ES-I3 (cell line): ENCODE measurements at regions not wholly inside any gene's neighbourhood (a gene's known extent, or its start where the extent isn't known, plus 50 kb on each side); places are given as distances from the start of the nearest gene placed in this dataset.

Source experiments
- H3K36me3 ChIP-seq: 2 replicates; pipeline ENCODE4 v1.6.1; 2013; ENCODE audit warnings: mild to moderate bottlenecking, low read length, control low read depth, moderate library complexity; ENCODE audit not compliant: insufficient read depth
- H3K4me1 ChIP-seq: 2 replicates; pipeline ENCODE4 v1.6.1; 2013; ENCODE audit warnings: mild to moderate bottlenecking, control low read depth, low read length; ENCODE audit not compliant: insufficient read depth
- H3K9ac ChIP-seq: 2 replicates; pipeline ENCODE4 v1.6.1; 2013; ENCODE audit warnings: low read depth, mild to moderate bottlenecking, low read length, moderate library complexity
- H3K9me3 ChIP-seq: 2 replicates; pipeline ENCODE4 v1.6.1; 2013; ENCODE audit warnings: mild to moderate bottlenecking, low read length, moderate library complexity; ENCODE audit not compliant: control insufficient read depth, insufficient read depth

GRCh38 chr3:95048564-95048963, 985.7 kb downstream of the NSUN3 start:
- H3K9me3 ChIP-seq: no peaks in the 10 kb centered on the region
- H3K9ac ChIP-seq: no peak overlapping the region
- no peaks in the 10 kb centered on the region for H3K36me3 ChIP-seq
- no peaks in the 10 kb centered on the region for H3K4me1 ChIP-seq

- Histone ChIP-seq H3K9me3 (no peaks in the 10 kb centered on the region), H3K36me3 (no peaks in the 10 kb centered on the region), H3K4me1 (no peaks in the 10 kb centered on the region), H3K9ac (no peak overlapping the region)
Measured at GRCh38 chr3:95049841-95050240, 987.0 kb downstream of the NSUN3 start.

DNA sequence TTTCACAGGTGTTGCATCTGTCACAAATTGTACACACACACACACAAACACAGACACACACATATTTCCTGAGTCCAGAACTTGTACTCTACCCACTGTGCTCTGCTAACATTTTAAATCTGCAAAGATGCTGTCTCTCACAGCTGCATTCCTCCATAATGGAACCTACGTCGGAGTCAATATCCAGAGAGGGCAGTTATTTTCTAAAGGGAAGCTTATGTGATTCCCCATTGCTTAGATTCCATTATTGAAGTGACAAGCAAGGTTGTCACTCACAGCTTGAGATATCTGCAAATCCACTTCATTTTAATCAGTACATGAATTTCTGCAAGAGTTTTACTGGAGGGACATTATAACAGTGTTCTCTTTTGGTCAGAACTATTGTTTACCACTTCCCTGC, 992.4 kb downstream of the NSUN3 start:
- no peaks in the 10 kb centered on the region for H3K9me3 ChIP-seq
- no peaks in the 10 kb centered on the region for H3K4me1 ChIP-seq
- H3K36me3 ChIP-seq: no peaks in the 10 kb centered on the region
- H3K9ac ChIP-seq: no peak overlapping the region

DNA sequence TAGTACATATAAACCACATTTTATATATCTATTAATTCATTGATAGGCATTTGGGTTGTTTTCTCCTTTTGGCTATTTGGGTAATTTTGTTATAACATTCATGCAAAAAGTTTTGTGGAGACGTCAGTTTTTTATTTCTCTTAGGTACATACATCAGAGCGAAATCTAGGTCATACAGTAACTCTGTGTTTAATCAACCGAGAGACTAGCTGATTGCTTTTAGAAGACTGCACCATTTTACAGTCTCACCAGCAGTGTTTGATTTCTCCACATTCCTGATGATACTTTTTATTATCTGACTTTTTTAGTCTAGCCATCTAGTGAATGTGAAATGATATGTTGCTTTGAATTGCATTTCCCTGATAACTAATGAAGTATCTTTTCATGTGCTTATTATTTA, 1019.3 kb downstream of the NSUN3 start:
- no peak overlapping the region for H3K9ac ChIP-seq
- no peaks in the 10 kb centered on the region for H3K9me3 ChIP-seq
- H3K4me1 ChIP-seq: no peaks in the 10 kb centered on the region
- no peaks in the 10 kb centered on the region for H3K36me3 ChIP-seq

DNA sequence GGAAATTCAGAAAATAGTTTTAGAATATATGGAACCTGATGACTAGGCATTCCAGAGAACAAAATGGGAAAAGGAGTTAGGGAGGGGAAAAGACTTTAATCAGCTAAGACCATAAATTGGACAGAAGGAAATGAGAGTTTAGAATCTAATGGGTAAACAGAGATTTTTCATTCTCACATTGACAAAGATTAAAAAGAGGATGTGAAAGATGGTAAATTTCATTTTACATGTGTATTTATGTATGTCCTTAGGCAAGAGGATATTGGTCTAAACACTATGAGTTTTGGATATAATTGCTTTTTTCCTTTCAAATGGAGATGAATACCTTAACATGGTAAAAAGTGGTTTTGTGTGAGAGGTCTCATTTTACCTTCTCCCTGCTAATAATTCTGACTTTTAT, 1021.9 kb downstream of the NSUN3 start:
- H3K4me1 ChIP-seq: no peaks in the 10 kb centered on the region
- no peak overlapping the region for H3K9ac ChIP-seq
- no peaks in the 10 kb centered on the region for H3K9me3 ChIP-seq
- H3K36me3 ChIP-seq: no peaks in the 10 kb centered on the region

DNA sequence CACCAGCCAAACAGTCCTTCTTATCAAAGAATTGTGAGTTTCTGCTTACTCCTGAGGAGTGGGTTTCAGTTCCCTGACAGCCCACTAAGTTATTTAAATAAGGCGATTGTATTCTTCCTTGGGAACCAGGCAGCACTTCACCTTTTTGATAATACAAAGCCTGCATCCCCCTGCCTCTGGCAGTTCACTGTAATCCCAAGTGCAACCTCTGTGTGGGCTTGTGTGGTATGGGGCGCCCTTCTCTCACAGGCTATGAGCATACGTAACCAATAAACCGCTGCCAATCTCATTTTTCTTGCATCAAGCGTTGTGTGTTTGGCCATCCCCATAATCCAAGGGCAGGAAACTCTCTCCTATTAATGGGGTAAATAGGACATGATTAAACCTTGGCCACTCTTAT, 1025.6 kb downstream of the NSUN3 start:
- Histone ChIP-seq H3K9me3 (no peaks in the 10 kb centered on the region), H3K9ac (no peak overlapping the region), H3K36me3 (no peaks in the 10 kb centered on the region), H3K4me1 (no peaks in the 10 kb centered on the region)

DNA sequence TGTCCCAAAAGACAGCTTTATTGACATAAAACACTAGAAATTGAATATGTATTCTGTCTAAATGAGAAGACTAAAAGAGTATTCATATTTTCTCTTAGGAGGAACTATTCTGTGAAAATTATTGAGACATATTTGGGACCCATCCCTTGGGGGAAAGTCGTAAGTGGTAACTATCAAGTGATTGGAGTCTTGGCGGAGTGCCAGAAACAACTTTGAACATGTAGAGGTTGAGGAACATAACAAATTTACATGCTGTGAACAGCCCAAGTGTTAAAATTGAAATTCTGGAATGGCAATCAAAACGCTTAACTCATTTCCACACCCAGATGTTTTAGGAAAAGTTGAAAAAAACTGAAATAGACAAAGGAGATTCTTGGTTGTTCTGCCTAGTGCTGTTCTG, 1034.6 kb downstream of the NSUN3 start:
- no peaks in the 10 kb centered on the region for H3K9me3 ChIP-seq
- H3K4me1 ChIP-seq: no peaks in the 10 kb centered on the region
- no peak overlapping the region for H3K9ac ChIP-seq
- H3K36me3 ChIP-seq: no peaks in the 10 kb centered on the region

DNA sequence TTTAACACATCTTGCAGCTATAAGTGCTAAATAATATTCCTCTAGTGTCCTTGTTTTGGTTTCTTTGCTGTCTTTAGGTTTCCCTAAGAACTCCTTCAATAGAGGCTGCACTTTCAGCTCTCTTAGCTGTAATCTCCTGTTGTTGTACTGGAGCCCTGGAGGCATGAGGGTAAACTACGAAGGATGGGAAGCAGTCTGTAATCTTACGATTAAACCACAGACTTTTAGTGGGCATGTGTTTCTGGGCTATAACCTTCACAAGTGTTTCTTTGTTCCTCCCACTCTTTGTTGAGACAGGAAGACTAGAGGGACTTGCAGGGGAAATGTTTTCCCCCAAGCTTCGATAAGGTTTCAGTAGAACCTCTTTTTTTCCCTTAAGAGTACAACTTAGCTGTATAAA, 1058.1 kb downstream of the NSUN3 start:
- no peaks in the 10 kb centered on the region for H3K4me1 ChIP-seq
- H3K9me3 ChIP-seq: no peaks in the 10 kb centered on the region
- H3K36me3 ChIP-seq: no peaks in the 10 kb centered on the region
- no peak overlapping the region for H3K9ac ChIP-seq

DNA sequence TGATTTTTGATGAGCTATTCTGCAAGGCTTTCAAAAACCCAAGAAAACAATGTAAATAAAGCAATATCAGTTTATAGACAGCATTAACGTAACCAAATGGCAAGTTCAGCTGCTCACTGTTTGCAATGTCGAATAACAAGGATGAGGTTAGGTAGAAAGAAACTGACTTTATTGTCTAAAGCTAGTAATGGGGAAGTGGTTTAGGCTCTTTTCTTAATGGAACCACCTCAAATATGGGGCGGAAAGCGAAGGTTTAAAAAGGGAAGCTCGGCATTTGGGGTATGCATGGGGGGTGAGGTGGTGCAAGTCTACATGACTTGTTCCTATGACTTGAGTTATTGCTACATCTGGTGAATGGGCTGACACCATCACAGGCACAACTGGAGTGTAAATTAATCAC, 1060.2 kb downstream of the NSUN3 start:
- Histone ChIP-seq H3K9ac (no peak overlapping the region), H3K4me1 (no peaks in the 10 kb centered on the region), H3K9me3 (no peaks in the 10 kb centered on the region), H3K36me3 (no peaks in the 10 kb centered on the region)

DNA sequence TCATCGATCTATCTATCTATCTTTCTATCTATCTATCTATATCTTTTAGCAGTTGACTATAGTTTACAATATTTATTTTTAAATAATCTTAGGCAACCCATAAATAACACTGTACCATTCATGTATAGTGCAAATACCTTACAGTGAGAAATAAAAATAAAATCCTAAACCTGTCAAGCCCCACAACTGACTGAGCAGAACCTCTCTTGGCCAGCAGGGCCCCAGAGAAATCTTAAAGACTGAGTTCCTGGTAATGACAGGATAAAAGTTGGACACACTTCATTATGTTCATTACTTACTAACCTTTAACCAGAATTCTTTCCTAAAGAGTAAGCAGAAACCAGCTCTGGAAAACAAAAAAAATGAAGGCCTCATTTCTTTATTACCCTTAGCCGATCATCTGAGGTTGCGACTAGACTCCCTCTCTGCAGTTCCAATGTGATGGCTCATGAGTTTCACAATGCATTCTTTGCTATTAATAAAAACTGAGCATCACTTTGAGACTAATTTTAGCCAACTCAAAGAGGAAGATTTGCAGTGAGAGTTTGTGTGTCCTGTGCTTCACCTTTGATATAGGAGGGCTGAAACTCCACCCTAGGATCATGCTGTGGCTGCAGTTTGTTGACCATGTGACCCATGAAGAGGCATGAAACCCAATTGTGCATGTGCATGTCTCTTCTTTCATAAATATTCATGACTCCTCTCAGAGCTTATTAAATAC, 1072.0 kb downstream of the NSUN3 start:
- H3K9me3 ChIP-seq: no peaks in the 10 kb centered on the region

DNA sequence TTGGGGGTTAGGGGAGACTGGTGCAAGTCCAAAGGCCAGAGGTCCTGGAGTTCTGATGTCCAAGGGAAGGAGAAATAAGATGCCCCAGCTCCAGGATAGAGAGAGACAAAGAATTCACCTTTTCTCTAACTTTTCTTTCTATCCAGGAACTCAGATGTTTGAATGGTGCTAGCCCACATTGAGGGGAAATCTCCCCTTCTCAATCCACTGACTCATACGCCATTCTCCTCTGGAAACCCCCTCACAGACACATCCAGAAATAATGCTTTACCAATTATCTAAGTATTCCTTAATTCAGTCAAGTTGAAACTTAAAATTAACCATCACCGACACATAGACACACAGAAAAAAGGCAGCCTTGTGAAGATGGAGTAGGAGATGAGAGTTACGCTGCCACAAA, 1085.2 kb downstream of the NSUN3 start:
- no peak overlapping the region for H3K9ac ChIP-seq
- no peaks in the 10 kb centered on the region for H3K4me1 ChIP-seq
- H3K9me3 ChIP-seq: no peaks in the 10 kb centered on the region
- no peaks in the 10 kb centered on the region for H3K36me3 ChIP-seq

More for the DNA sequence above, 1072.0 kb downstream of the NSUN3 start:
- H3K4me1 ChIP-seq: no peaks in the 10 kb centered on the region
- H3K9ac ChIP-seq: no peak overlapping the region
- H3K36me3 ChIP-seq: no peaks in the 10 kb centered on the region

DNA sequence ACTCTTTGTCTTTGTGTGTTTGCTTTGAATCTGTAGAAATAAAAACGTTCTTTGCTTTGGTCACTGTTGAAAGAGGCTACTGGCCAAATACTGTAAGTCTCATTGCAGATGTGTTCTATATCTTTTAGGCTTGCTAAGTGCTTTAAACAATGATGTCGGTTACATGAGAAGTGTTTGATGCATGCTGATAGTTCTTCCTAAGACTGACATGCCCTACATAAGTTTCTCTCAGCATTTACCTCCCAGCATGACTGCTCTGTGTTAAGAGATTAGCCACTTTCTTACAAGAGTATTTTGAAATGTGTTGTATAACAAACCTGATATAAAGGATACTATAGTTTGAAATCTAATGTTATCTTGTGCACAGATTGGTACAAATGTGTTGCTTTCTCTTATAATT, 1088.7 kb downstream of the NSUN3 start:
- H3K4me1 ChIP-seq: no peaks in the 10 kb centered on the region
- H3K9me3 ChIP-seq: no peaks in the 10 kb centered on the region
- no peaks in the 10 kb centered on the region for H3K36me3 ChIP-seq
- no peak overlapping the region for H3K9ac ChIP-seq

DNA sequence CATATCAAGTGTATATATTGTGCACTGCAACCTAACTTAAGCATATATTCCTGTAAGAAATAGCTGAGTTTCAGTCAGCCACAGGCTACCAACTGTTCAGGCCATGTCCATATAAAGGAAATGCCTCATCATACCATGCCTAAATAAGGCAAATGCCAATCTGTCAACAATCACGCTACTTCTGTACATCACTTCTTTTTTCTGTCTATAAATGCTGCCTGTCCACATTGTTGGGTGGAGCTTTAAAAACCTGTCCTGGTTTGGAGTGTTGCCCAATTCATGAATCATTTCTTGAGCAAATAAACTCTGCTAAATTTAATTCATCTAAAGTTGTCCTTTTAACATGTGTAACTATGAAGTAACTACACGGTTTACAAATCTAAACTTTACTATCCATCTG, 1091.9 kb downstream of the NSUN3 start:
- Histone ChIP-seq H3K9me3 (no peaks in the 10 kb centered on the region), H3K36me3 (no peaks in the 10 kb centered on the region), H3K4me1 (no peaks in the 10 kb centered on the region), H3K9ac (no peak overlapping the region)

GRCh38 chr3:95162794-95163193, 1099.9 kb downstream of the NSUN3 start:
- H3K9ac ChIP-seq: no peak overlapping the region
- no peaks in the 10 kb centered on the region for H3K4me1 ChIP-seq
- no peaks in the 10 kb centered on the region for H3K36me3 ChIP-seq
- no peaks in the 10 kb centered on the region for H3K9me3 ChIP-seq

- Histone ChIP-seq H3K9me3 (no peaks in the 10 kb centered on the region), H3K4me1 (no peaks in the 10 kb centered on the region), H3K9ac (no peak overlapping the region), H3K36me3 (no peaks in the 10 kb centered on the region)
Measured at GRCh38 chr3:95167748-95168147, 1104.9 kb downstream of the NSUN3 start.

- Histone ChIP-seq H3K9ac (no peak overlapping the region), H3K36me3 (no peaks in the 10 kb centered on the region), H3K4me1 (no peaks in the 10 kb centered on the region), H3K9me3 (no peaks in the 10 kb centered on the region)
Measured at GRCh38 chr3:95168526-95168925, 1105.7 kb downstream of the NSUN3 start.
